Activated CD8-positive, alpha-beta memory T cell treated with anti-CD3 and anti-CD28 coated beads for 48 hours (primary cell): ENCODE measurements at regions not wholly inside any gene's neighbourhood (a gene's known extent, or its start where the extent isn't known, plus 50 kb on each side); places are given as distances from the start of the nearest gene placed in this dataset.

Source experiments
- DNase-seq, 3 experiments: peaks; one replicate each; pipeline ENCODE4 v3.0.0-alpha.2; 2020; ENCODE audit warnings: low read depth in 2 of 3, low spot score in 2 of 3

- no peak for DNase-seq
Measured at GRCh38 chr22:42180349-42180842, 49.8 kb upstream of the CYP2D6 start.
